ENCODE measurements at regions not wholly inside any gene's neighbourhood (a gene's known extent, or its start where the extent isn't known, plus 50 kb on each side); places are given as distances from the start of the nearest gene placed in this dataset.

- Histone ChIP-seq H3K4me1 (ENCODE audit: insufficient read depth, low read length, poor library complexity, severe bottlenecking) (no peaks in the 10 kb centered on the region), H3K9me3 (ENCODE audit: low read depth, low read length, poor library complexity, severe bottlenecking) (no peaks in the 10 kb centered on the region), H3K27ac (ENCODE audit: low read depth, low read length, poor library complexity, severe bottlenecking) (no peak overlapping the region), H3K36me3 (ENCODE audit: insufficient read depth, low read length, poor library complexity, severe bottlenecking) (no peaks in the 10 kb centered on the region), H3K4me3 (ENCODE audit: low read depth, low read length, poor library complexity, severe bottlenecking) (no peak overlapping the region), H3K27me3 (replicated peaks; ENCODE audit: insufficient read depth, low read depth, low read length, poor library complexity) (no peaks in the 10 kb centered on the region)
- no peak for DNase-seq (ENCODE audit: low spot score)
- intact Hi-C loops (cut with micrococcal nuclease; ENCODE audit: unreplicated experiment) = no loop called here
- BruUV-seq (replicated peaks) = no TSS peak
- CTCF ChIA-PET = no interaction called here
- TF ChIP-seq CTCF (conservative IDR thresholded peaks at IDR 0.05; ENCODE audit: low read depth, low read length) (no peak), EZH2 (IDR thresholded peaks at IDR 0.05; ENCODE audit: borderline replicate concordance, low read depth, low read length, poor library complexity, severe bottlenecking) (no peak)
- POLR2A ChIA-PET (ENCODE audit: low non-redundant PET) = no interaction called here
Measured at GRCh38 chr18:73962256-73962655, 185.4 kb downstream of the FBXO15 start.

- no peak for TF ChIP-seq CTCF (conservative IDR thresholded peaks at IDR 0.05; ENCODE audit: low read depth, low read length)
- TF ChIP-seq EZH2 (IDR thresholded peaks at IDR 0.05; ENCODE audit: borderline replicate concordance, low read depth, low read length, poor library complexity, severe bottlenecking) = no peak
- DNase-seq (ENCODE audit: low spot score) = no peak
- intact Hi-C loops (cut with micrococcal nuclease; ENCODE audit: unreplicated experiment) = no loop called here
- Histone ChIP-seq H3K27ac (ENCODE audit: low read depth, low read length, poor library complexity, severe bottlenecking) (no peak overlapping the region), H3K36me3 (ENCODE audit: insufficient read depth, low read length, poor library complexity, severe bottlenecking) (no peaks in the 10 kb centered on the region), H3K27me3 (replicated peaks; ENCODE audit: insufficient read depth, low read depth, low read length, poor library complexity) (no peaks in the 10 kb centered on the region), H3K9me3 (ENCODE audit: low read depth, low read length, poor library complexity, severe bottlenecking) (no peaks in the 10 kb centered on the region), H3K4me1 (ENCODE audit: insufficient read depth, low read length, poor library complexity, severe bottlenecking) (no peaks in the 10 kb centered on the region), H3K4me3 (ENCODE audit: low read depth, low read length, poor library complexity, severe bottlenecking) (no peak overlapping the region)
- no TSS peak for BruUV-seq (replicated peaks)
- ChIA-PET CTCF (no interaction called here), POLR2A (ENCODE audit: low non-redundant PET) (no interaction called here)
Measured at GRCh38 chr18:73961804-73962203, 185.8 kb downstream of the FBXO15 start.

- CTCF ChIA-PET = no interaction called here
- BruUV-seq (replicated peaks) = no TSS peak
- TF ChIP-seq CTCF (conservative IDR thresholded peaks at IDR 0.05; ENCODE audit: low read depth, low read length) (no peak), EZH2 (IDR thresholded peaks at IDR 0.05; ENCODE audit: borderline replicate concordance, low read depth, low read length, poor library complexity, severe bottlenecking) (no peak)
Measured at GRCh38 chr18:73959352-73959751, 188.3 kb downstream of the FBXO15 start.

More at GRCh38 chr18:73959352-73959751, 188.3 kb downstream of the FBXO15 start:
- Histone ChIP-seq H3K9me3 (ENCODE audit: low read depth, low read length, poor library complexity, severe bottlenecking) (no peaks in the 10 kb centered on the region), H3K36me3 (ENCODE audit: insufficient read depth, low read length, poor library complexity, severe bottlenecking) (no peaks in the 10 kb centered on the region), H3K4me1 (ENCODE audit: insufficient read depth, low read length, poor library complexity, severe bottlenecking) (no peaks in the 10 kb centered on the region), H3K27me3 (replicated peaks; ENCODE audit: insufficient read depth, low read depth, low read length, poor library complexity) (no peaks in the 10 kb centered on the region), H3K4me3 (ENCODE audit: low read depth, low read length, poor library complexity, severe bottlenecking) (no peak overlapping the region), H3K27ac (ENCODE audit: low read depth, low read length, poor library complexity, severe bottlenecking) (no peak overlapping the region)
- DNase-seq (ENCODE audit: low spot score) = no peak
- intact Hi-C loops (cut with micrococcal nuclease; ENCODE audit: unreplicated experiment) = no loop called here
- POLR2A ChIA-PET (ENCODE audit: low non-redundant PET) = no interaction called here

Measured in A673 (cell line).